ENCODE measurements at regions not wholly inside any gene's neighbourhood (a gene's known extent, or its start where the extent isn't known, plus 50 kb on each side); places are given as distances from the start of the nearest gene placed in this dataset.

- TF ChIP-seq CTCF (IDR thresholded peaks at IDR 0.05) (no peak), EP300 (IDR thresholded peaks at IDR 0.05) (no peak), POLR2A (IDR thresholded peaks at IDR 0.05) (no peak)
Observed at GRCh38 chr9:85115473-85115872, 445.9 kb downstream of the NTRK2 start.
